Breast epithelium (tissue), 4 donors: ENCODE measurements at regions not wholly inside any gene's neighbourhood (a gene's known extent, or its start where the extent isn't known, plus 50 kb on each side); places are given as distances from the start of the nearest gene placed in this dataset.
"Not testable (repeated sequence)": the region's sequence is repeated elsewhere in the genome, so short reads cannot be mapped to it uniquely, and the experiment has no call there.

ENCODE experiments used
- DNase-seq, 2 donors: peaks; one replicate each; pipeline ENCODE4 v3.0.0-alpha.2; 2019; ENCODE audit warnings: low spot score in 2 of 2
- H3K27ac ChIP-seq, 2 donors: fragments of 200-600 bp; sonication (generic) in 1 of 2; one replicate each; pipeline ENCODE4 v1.5.1; 2016 to 2019; ENCODE audit warnings: mild to moderate bottlenecking in 1 of 2
- H3K27me3 ChIP-seq, 2 donors: fragments of 200-600 bp; sonication (generic) in 1 of 2; one replicate each; pipeline versions ENCODE4 v1.5.1 to v1.6.0; 2017 to 2019; ENCODE audit warnings: control low read depth in 1 of 2, mild to moderate bottlenecking in 1 of 2
- H3K36me3 ChIP-seq: fragments of 200-600 bp; one replicate; pipeline ENCODE4 v1.5.1; 2019
- H3K4me1 ChIP-seq, 2 donors: fragments of 200-600 bp; sonication (generic); one replicate each; pipeline ENCODE4 v1.5.1; 2016 to 2019; ENCODE audit warnings: control low read depth in 1 of 2
- H3K4me3 ChIP-seq, 3 donors: fragments of 200-600 bp; sonication (generic); 1 replicate in 2 of 3; 2 replicates in 1 of 3; pipeline ENCODE4 v1.5.1; 2016 to 2019; ENCODE audit warnings: mild to moderate bottlenecking in 3 of 3, moderate library complexity in 2 of 3
- H3K9me3 ChIP-seq, 2 donors: fragments of 200-600 bp; sonication (generic) in 1 of 2; one replicate each; pipeline ENCODE4 v1.5.1; 2016 to 2019; ENCODE audit warnings: control low read depth in 1 of 2
- POLR2A ChIP-seq: fragments of 450-650 bp; IDR thresholded peaks from one replicate; pipeline ENCODE4 v1.6.1; 2016; ENCODE audit warnings: antibody characterized with exemption, mild to moderate bottlenecking, moderate library complexity
- POLR2AphosphoS5 ChIP-seq, 3 donors: sonication (generic); formaldehyde crosslinking; IDR thresholded peaks; one replicate each; pipeline ENCODE4 v1.6.1; 2017; ENCODE audit warnings: antibody characterized with exemption in 3 of 3
- intact Hi-C: fragments of 100-400 bp; cut with DNase I; formaldehyde crosslinking; loops from one replicate; pipeline ENCODE4 v1.15.1; 2023; ENCODE audit warnings: low total_unique reads
- TF ChIP-seq, protein P1 (sequence below), 3 donors: fragments of 450-650 bp; IDR thresholded peaks; one replicate each; pipeline ENCODE4 v1.5.1; 2016 to 2017; ENCODE audit warnings: antibody characterized with exemption in 3 of 3, mild to moderate bottlenecking in 3 of 3, moderate library complexity in 3 of 3

DNA sequence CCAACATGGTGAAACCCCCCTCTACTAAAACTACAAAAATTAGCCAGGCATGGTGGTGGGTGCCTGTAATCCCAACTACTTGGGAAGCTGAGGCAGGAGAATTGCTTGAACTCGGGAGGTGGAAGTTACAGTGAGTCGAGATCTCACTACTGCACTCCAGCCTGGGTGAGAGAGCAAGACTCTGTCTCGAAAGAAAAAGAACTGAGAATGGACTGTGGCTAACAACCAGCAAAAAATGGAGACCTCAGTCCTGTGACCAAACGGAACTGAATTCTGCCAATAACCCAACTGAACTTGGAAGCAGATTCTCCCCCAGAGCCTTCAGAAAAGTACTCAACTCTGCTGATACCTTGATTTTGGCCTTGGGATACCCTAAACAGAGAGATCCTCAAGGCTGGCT lies 604.5 kb downstream of the DOK5 start:
- Histone ChIP-seq H3K4me3 (no peak overlapping the region), H3K27ac (no peak overlapping the region), H3K9me3 (peaks cover 0 to 6% of the 10 kb centered on the region in 2 donors), H3K4me1 (no peaks in the 10 kb centered on the region), H3K36me3 (no peaks in the 10 kb centered on the region), H3K27me3 (no peaks in the 10 kb centered on the region)
- TF ChIP-seq POLR2A, result no peak
- no peak for TF ChIP-seq POLR2AphosphoS5 (IDR thresholded peaks at IDR 0.05)
- TF ChIP-seq, protein P1, sequence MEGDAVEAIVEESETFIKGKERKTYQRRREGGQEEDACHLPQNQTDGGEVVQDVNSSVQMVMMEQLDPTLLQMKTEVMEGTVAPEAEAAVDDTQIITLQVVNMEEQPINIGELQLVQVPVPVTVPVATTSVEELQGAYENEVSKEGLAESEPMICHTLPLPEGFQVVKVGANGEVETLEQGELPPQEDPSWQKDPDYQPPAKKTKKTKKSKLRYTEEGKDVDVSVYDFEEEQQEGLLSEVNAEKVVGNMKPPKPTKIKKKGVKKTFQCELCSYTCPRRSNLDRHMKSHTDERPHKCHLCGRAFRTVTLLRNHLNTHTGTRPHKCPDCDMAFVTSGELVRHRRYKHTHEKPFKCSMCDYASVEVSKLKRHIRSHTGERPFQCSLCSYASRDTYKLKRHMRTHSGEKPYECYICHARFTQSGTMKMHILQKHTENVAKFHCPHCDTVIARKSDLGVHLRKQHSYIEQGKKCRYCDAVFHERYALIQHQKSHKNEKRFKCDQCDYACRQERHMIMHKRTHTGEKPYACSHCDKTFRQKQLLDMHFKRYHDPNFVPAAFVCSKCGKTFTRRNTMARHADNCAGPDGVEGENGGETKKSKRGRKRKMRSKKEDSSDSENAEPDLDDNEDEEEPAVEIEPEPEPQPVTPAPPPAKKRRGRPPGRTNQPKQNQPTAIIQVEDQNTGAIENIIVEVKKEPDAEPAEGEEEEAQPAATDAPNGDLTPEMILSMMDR (IDR thresholded peaks at IDR 0.05), result no peak
- intact Hi-C loops, result loop anchor here (5.0 kb wide), 1 partner anchor 132 kb away; no protein-coding TSS in a partner anchor
- DNase-seq, result no peak

DNA sequence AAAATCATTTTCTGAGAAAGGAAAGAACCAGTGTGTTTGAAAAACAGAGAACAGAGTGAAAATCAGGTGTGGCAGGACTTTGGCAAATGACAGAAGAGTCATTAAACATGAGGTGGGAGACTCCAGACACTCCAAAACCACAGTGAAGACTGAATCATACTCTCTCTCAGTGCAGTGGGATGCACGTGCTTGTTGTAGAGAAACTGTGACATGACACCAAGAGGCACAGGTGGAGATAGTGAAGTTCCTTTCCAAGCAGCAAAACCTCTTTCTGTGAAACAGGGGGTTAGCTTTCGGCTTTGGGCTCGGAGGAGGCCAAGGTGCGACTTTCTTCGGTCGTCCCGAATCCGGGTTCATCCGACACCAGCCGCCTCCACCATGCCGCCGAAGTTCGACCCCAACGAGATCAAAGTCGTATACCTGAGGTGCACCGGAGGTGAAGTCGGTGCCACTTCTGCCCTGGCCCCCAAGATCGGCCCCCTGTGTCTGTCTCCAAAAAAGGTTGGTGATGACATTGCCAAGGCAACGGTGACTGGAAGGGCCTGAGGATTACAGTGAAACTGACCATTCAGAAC lies 599.0 kb downstream of the DOK5 start:
- H3K27me3 ChIP-seq, DNase-seq, H3K4me3 ChIP-seq, H3K4me1 ChIP-seq, H3K36me3 ChIP-seq, intact Hi-C loops, H3K9me3 ChIP-seq, H3K27ac ChIP-seq: not testable (repeated sequence)

DNA sequence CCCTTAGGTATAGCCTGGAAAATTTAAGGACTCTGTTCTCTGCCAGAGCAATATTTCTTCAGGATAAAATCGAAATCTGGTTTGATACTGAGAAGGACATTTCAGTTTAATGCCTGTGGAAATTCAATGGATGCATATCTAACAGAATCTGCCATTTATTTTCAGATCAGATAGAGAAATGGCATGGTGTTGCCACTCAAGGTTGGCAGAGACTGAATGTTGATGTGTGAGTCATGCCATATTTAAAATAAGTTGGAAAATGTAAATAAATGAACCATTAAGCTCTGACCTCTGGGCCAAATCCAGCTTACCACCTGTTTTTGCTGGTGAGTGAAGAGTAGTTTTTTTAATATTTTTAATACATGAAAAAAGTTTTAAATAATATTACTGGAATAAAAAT lies 594.6 kb downstream of the DOK5 start:
- H3K4me3 ChIP-seq, result no peak overlapping the region
- TF ChIP-seq, protein P1 (IDR thresholded peaks at IDR 0.05), result no peak
- TF ChIP-seq POLR2AphosphoS5 (IDR thresholded peaks at IDR 0.05), result no peak
- no peak for TF ChIP-seq POLR2A
- intact Hi-C loops, result no loop called here
- no peaks in the 10 kb centered on the region for H3K36me3 ChIP-seq
- H3K27ac ChIP-seq, result no peak overlapping the region
- H3K27me3 ChIP-seq, result no peaks in the 10 kb centered on the region
- no peak for DNase-seq
- H3K9me3 ChIP-seq, result peaks cover 6 to 12% of the 10 kb centered on the region in 2 donors
- H3K4me1 ChIP-seq, result no peaks in the 10 kb centered on the region

DNA sequence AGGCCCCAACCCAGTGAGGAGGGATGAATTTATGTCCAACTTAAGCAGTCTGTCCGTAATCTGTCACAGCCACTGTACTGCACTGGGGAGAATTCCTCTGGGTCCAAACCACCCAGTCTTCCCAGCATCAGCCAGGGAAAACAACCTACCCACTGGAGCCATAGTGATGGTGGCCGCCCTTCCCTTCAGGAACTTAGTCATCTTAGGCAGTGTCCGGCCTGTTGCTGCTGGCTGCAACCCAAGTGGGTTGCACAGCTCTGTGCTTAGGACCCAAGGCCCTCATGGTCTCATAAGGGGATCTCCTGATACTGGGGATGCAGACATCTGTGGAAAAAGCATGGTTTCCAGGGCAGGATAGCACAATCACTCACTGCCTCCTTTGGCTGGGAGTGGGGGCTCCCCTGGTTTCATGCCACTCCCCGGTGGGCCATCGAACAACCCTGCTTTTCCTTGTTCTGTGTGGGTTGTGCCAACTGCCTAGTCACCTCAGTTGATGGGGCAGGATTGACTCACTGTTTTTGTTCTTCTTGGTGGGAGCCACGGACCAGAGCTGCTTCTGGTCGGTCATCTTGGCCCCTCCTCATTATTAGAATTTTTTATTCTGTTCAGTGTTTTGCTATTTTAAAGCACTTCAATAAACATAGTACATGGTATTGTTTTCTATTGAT lies 591.9 kb downstream of the DOK5 start:
- intact Hi-C loops, result no loop called here
- no peak overlapping the region for H3K27ac ChIP-seq
- no peaks in the 10 kb centered on the region for H3K4me1 ChIP-seq
- H3K9me3 ChIP-seq, result peaks cover 6 to 28% of the 10 kb centered on the region in 2 donors
- H3K36me3 ChIP-seq, result no peaks in the 10 kb centered on the region
- H3K27me3 ChIP-seq, result no peaks in the 10 kb centered on the region
- DNase-seq, result no peak
- TF ChIP-seq POLR2A (no peak), POLR2AphosphoS5 (IDR thresholded peaks at IDR 0.05) (no peak)
- TF ChIP-seq, protein P1 (IDR thresholded peaks at IDR 0.05), result no peak
- no peak overlapping the region for H3K4me3 ChIP-seq

DNA sequence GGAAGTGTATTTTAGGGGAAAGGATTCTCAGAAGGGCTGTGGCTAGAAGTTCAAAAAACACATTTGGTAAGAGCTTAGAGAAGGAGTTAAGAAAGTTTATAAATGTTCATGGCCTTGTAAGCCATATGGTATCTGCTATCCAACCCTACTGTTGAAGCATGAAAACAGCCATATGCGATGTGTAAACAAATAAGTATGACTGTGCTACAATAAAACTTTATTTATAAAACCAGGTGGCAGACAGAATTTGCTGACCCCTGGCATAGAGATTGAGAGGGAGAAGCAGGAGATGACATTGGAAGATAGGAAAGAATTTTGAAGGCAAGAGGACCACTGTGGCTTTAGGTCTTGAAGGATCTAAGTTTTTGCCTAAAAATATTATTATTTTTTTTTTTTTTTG lies 583.5 kb downstream of the DOK5 start:
- Histone ChIP-seq H3K9me3 (peaks cover 0 to 15% of the 10 kb centered on the region in 2 donors), H3K27me3 (no peaks in the 10 kb centered on the region), H3K4me1 (no peaks in the 10 kb centered on the region), H3K36me3 (no peaks in the 10 kb centered on the region), H3K27ac (no peak overlapping the region), H3K4me3 (no peak overlapping the region)
- DNase-seq, result no peak
- no peak for TF ChIP-seq POLR2A
- TF ChIP-seq, protein P1 (IDR thresholded peaks at IDR 0.05), result no peak
- no peak for TF ChIP-seq POLR2AphosphoS5 (IDR thresholded peaks at IDR 0.05)
- intact Hi-C loops, result no loop called here
